OCI-M1 (cell line): ENCODE measurements at regions not wholly inside any gene's neighbourhood (a gene's known extent, or its start where the extent isn't known, plus 50 kb on each side); places are given as distances from the start of the nearest gene placed in this dataset.
"Not testable (repeated sequence)": the region's sequence is repeated elsewhere in the genome, so short reads cannot be mapped to it uniquely, and the experiment has no call there.

ENCODE experiments used
- DNase-seq: peaks from one replicate; lab custom pipeline; 2025; lab: John Stamatoyannopoulos, UW

- DNase-seq, result not testable (repeated sequence)
These were observed 61.2 kb upstream of the ZNF322 start for GRCh38 chr6:26720663-26721218.

DNA sequence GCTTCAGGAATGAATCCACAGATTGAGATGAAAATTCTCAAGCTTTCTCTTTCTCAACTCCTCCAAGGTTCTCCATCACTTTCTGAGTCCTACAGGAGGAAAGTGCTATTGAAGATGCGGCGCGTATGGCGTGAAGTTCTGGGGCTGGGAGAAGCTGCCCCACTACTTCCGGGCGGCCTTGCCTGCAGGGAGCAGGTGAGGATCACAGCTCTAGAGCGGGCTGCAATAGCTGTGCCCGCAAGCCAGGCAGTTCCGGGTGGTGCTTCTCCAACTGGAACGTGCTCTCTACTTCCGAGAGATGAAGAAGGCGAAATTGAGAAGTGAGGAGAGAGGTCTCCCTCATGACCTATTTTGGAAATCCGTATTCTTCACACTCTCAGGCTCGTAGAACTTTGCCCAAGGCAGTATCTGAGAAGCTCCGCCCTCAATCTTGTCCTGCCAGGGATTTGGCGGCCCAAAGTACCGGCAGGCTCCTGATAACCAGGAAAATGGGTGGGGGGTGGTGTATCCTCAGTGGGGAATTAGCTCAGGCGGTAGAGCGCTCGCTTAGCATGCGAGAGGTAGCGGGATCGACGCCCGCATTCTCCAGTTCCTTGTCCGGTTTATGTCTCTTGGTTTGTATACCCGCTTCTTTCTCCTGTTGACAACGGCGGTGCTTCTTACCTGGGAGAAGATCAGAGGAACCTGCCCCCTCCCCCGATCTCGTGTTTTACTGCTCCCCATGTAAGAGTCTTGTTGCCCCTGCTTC is 70.6 kb upstream of the ZNF322 start:
- not testable (repeated sequence) for DNase-seq

DNA sequence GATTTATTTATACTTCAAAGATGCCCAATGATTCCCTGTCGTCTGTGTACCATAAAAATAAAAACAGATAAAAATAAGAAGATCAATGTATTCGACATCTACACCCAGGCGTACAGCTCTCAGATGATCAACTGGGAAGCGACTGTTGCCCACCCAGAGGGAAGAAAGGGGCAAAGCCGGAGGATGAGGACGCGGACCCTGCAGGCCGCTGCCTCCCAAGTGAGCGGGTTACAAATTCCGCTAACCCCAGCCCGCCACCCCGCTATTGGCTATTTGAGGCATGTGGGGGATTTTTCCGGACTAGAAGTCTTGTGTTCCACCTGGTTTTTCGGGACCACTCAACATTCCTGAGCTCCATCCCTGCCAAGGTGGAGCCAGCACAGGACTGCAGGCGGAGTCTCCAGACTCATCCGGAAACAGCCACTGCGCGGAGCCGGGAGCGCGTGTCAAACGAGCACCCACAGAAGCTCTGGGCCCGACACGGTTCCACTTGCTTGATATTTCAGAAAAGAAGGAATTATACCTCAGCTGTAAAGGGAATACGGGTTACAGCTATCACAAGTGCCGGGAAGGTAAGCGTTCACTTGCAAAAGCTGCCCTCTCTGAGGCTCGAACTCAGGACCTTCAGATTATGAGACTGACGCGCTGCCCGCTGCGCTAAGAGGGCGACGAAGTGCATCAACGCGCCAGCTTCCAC is 75.4 kb upstream of the ZNF322 start:
- not testable (repeated sequence) for DNase-seq

DNA sequence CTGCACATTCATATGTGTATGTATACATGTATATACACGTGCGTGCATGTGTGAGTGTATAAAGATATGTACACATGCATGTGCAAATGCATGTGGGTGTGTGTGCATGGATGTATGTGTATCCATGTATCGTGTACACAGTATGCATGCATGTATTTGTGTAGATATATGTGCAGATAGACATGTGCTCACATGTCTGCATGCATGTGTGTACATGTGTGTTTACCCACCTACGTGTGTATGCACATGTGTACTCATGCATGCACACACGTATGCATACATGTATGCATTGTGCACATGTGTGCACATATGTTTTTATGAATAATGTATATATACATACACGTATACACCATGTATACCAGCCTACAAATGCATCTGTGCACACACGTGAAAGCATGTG is 80.3 kb upstream of the ZNF322 start:
- no peak for DNase-seq

GRCh38 chr6:26743157-26743821 is 83.7 kb upstream of the ZNF322 start:
- no peak for DNase-seq

- no peak for DNase-seq
These were observed 84.6 kb upstream of the ZNF322 start for GRCh38 chr6:26743941-26744699.

- not testable (repeated sequence) for DNase-seq
These were observed 85.3 kb upstream of the ZNF322 start for GRCh38 chr6:26744837-26745282.

GRCh38 chr6:26745964-26746363 is 86.4 kb upstream of the ZNF322 start:
- not testable (repeated sequence) for DNase-seq

DNA sequence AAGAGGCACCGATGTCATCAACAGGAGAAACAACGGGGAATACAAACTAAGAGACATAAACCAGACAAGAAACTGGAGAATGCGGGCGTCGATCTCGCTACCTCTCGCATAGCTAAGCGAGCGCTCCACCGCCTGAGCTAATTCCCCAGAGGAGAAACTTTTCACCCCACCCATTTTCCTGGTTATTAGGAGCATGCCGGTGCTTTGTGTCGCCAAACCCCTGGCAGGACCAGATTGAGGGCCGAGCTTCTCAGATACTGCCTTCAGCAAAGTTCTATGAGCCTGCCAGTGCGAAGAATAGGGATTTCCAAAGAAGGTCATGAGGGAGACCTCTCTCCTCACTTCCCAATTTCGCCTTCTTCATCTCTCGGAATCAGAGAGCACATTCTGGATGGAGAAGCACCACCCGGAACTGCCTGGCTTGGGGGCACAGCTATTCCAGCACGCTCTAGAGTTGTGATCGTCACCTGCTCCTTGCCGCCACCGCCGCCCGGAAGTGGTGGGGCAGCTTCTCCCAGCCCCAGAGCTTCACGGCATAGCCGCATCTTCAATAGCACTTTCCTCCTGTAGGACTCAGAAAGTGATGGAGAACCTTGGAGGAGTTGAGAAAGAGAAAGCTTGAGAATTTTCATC is 89.7 kb upstream of the ZNF322 start:
- DNase-seq, result not testable (repeated sequence)

DNA sequence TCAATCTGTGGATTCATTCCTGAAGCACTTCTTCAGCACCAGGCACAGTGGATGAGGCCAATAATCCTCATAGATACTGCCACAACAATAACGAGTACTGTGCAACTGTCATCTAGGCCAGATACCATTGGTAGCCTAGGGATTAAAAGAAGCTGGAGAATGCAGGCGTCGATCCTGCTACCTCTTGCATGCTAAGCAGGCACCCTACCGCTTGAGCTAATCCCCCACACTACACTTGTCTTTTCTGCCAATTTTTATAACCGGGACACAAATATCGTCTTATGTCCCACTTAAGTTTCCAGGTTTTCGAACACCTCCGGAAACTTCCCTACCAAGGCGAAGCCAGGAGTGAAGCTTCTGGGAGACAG is 90.2 kb upstream of the ZNF322 start:
- DNase-seq, result not testable (repeated sequence)

DNA sequence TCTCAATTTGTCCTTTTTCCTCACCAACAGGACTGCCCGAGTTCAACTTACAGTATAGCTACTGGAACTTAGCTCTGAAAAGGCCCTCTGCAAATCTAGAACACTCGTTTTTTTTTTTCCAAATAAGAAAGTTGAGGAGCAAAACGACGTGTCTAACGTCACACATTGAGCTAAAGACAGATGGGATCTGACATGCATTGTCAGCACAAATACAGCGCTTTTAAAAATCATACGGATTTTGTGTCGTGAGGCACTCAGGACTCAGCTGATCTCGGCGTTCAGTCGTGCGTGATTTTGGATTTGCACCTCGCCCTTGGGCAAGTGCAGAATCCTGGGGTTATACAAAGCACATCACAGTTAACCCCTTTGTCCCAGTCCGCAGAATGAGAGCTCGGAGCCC is 94.7 kb upstream of the ZNF322 start:
- no peak for DNase-seq

- DNase-seq, result not testable (repeated sequence)
These were observed 95.3 kb upstream of the ZNF322 start for GRCh38 chr6:26754801-26755200.

DNA sequence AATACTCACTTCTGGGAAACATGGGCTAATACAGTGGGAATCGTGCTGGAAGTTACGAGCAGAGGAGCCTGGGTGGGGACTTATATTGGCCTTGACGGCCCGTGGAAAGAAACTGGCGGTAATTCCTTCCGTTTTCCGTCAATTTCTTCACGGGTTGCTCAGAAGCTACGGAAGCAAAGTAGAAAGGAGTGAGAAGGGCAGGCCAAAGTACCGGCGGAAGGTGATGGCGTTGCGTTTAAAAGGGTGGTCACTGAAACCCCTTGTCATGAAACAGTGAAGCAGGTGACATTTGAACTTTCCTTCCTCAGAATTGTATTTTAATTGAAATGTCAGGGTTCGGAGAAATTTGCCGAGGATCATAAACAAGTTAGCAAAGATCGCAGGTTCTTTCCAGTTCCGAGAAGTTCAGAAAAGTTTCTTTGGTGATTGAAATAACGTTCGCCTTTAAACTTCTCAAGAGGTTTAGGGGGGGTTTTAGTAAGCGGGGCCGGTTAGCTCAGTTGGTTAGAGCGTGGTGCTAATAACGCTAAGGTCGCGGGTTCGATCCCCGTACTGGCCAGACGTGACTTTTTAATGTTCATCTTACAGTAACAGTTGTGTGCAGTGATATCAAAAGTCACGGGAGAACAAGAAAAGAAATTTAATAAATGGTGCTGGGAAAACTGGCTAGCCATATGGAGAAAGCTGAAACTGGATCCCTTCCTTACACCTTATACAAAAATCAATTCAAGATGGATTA is 96.7 kb upstream of the ZNF322 start:
- not testable (repeated sequence) for DNase-seq

DNA sequence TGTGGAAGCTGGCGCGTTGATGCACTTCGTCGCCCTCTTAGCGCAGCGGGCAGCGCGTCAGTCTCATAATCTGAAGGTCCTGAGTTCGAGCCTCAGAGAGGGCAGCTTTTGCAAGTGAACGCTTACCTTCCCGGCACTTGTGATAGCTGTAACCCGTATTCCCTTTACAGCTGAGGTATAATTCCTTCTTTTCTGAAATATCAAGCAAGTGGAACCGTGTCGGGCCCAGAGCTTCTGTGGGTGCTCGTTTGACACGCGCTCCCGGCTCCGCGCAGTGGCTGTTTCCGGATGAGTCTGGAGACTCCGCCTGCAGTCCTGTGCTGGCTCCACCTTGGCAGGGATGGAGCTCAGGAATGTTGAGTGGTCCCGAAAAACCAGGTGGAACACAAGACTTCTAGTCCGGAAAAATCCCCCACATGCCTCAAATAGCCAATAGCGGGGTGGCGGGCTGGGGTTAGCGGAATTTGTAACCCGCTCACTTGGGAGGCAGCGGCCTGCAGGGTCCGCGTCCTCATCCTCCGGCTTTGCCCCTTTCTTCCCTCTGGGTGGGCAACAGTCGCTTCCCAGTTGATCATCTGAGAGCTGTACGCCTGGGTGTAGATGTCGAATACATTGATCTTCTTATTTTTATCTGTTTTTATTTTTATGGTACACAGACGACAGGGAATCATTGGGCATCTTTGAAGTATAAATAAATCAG is 106.8 kb upstream of the ZNF322 start:
- not testable (repeated sequence) for DNase-seq

DNA sequence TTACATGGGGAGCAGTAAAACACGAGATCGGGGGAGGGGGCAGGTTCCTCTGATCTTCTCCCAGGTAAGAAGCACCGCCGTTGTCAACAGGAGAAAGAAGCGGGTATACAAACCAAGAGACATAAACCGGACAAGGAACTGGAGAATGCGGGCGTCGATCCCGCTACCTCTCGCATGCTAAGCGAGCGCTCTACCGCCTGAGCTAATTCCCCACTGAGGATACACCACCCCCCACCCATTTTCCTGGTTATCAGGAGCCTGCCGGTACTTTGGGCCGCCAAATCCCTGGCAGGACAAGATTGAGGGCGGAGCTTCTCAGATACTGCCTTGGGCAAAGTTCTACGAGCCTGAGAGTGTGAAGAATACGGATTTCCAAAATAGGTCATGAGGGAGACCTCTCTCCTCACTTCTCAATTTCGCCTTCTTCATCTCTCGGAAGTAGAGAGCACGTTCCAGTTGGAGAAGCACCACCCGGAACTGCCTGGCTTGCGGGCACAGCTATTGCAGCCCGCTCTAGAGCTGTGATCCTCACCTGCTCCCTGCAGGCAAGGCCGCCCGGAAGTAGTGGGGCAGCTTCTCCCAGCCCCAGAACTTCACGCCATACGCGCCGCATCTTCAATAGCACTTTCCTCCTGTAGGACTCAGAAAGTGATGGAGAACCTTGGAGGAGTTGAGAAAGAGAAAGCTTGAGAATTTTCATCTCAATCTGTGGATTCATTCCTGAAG is 111.6 kb upstream of the ZNF322 start:
- DNase-seq, result not testable (repeated sequence)

DNA sequence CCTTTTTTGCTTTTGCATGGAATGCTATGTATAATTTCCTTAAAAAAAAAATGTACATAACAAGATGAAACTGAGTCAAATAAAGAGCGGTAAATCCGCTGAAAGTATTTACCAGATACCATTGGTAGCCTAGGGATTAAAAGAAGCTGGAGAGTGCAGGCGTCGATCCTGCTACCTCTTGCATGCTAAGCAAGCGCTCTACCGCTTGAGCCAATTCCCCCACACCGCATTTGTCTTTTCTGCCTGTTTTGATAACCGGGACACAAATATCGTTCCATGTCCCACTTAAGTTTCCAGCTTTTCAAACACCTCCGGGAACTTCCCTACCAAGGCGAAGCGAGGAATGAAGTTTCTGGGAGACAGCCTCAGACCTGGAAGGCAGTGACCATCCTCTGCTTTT is 113.9 kb upstream of the ZNF322 start:
- DNase-seq, result not testable (repeated sequence)

DNA sequence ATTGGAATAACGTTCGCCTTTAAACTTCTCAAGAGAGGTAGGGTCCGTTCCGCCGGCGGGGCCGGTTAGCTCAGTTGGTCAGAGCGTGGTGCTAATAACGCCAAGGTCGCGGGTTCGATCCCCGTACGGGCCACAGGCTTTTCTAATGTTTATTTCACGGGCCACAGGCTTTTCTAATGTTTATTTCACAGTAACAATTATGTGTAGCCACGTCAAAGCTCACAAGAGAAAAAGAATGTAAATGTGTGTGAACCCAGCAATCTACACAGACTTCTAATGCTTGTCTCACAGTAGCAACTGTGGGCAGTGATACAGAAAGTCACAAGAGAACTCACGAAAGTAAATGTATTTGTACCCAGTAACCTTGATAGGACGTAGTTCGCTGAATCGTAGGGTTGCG is 121.0 kb upstream of the ZNF322 start:
- DNase-seq, result not testable (repeated sequence)

GRCh38 chr6:26795474-26796307 is 136.1 kb upstream of the ZNF322 start:
- DNase-seq, result not testable (repeated sequence)
